Endothelial cell of umbilical vein (primary cell): ENCODE measurements at regions not wholly inside any gene's neighbourhood (a gene's known extent, or its start where the extent isn't known, plus 50 kb on each side); places are given as distances from the start of the nearest gene placed in this dataset.

Experiments
- BruUV-seq: library from RNA; stranded (reverse); fragments of 400-500 nt; replicated peaks from 2 replicates; lab custom pipeline; 2021; lab: Mats Ljungman, UMichigan
- CTCF ChIA-PET: fragments of 300-600, 350-600 bp; sonication (Branson Sonifier 250); formaldehyde crosslinking; loops from one replicate; lab custom pipeline; 2021; ENCODE audit warnings: antibody characterized with exemption, inconsistent platforms; lab: Charles Lee
- POLR2A ChIA-PET: fragments of 300-600, 350-600 bp; sonication (Branson Sonifier 250); formaldehyde crosslinking; loops from one replicate; lab custom pipeline; 2021; ENCODE audit warnings: antibody characterized with exemption, inconsistent platforms; lab: Charles Lee
- DNase-seq: peaks from one replicate; pipeline ENCODE4 v3.0.0-alpha.2; 2011; ENCODE audit warnings: low read depth, low spot score
- FAIRE-seq: peaks from 2 replicates; lab custom pipeline; 2011; peaks lifted over from hg19 to GRCh38; lab: Jason Lieb, UNC
- H2AFZ ChIP-seq: 2 replicates; pipeline ENCODE4 v1.6.0; 2012; ENCODE audit warnings: low read depth, low read length, control low read depth, inconsistent platforms
- H3K27ac ChIP-seq: 2 replicates; pipeline ENCODE4 v1.5.1; 2011; ENCODE audit warnings: low read depth, mild to moderate bottlenecking, control low read depth, low read length, moderate library complexity; ENCODE audit not compliant: insufficient read depth
- H3K27me3 ChIP-seq, 2 experiments: 2 replicates each; pipeline versions ENCODE4 v1.6.0 to v1.6.1; 2011; ENCODE audit warnings: low read length in 2 of 2, mixed read lengths in 1 of 2; ENCODE audit not compliant: control insufficient read depth in 2 of 2, insufficient read depth in 2 of 2
- H3K36me3 ChIP-seq, 2 experiments: 2 replicates in 1 of 2; 3 replicates in 1 of 2; pipeline ENCODE4 v1.5.1; 2011; ENCODE audit warnings: low read length in 2 of 2, mild to moderate bottlenecking in 1 of 2, moderate library complexity in 1 of 2; ENCODE audit not compliant: control insufficient read depth in 2 of 2, insufficient read depth in 2 of 2; ENCODE audit errors: extremely low read depth in 1 of 2
- H3K4me1 ChIP-seq: 3 replicates; pipeline ENCODE4 v1.5.1; 2011; ENCODE audit warnings: mild to moderate bottlenecking, low read length; ENCODE audit not compliant: control insufficient read depth, insufficient read depth; ENCODE audit errors: extremely low read depth
- H3K4me2 ChIP-seq: 2 replicates; pipeline ENCODE4 v1.6.1; 2011; ENCODE audit warnings: low read length, control low read depth, mixed read lengths; ENCODE audit not compliant: insufficient read depth
- H3K4me3 ChIP-seq, 3 experiments: fragments of 200-600 bp in 1 of 3; sonication (generic), shearing (Covaris generic) in 1 of 3; replicated peaks in 1 of 3; 2 replicates each; pipeline ENCODE4 v1.5.1; 2011 to 2016; ENCODE audit warnings: control low read depth in 3 of 3, low read length in 3 of 3, mild to moderate bottlenecking in 2 of 3, inconsistent platforms in 1 of 3, low read depth in 1 of 3, moderate library complexity in 1 of 3; ENCODE audit not compliant: insufficient read depth in 1 of 3
- H3K79me2 ChIP-seq: 2 replicates; pipeline ENCODE4 v1.6.0; 2012; ENCODE audit warnings: low read length, inconsistent platforms; ENCODE audit not compliant: control insufficient read depth, insufficient read depth
- H3K9ac ChIP-seq: replicated peaks from 2 replicates; pipeline ENCODE3; 2011; ENCODE audit warnings: low read length, control low read depth; ENCODE audit not compliant: insufficient read depth; ENCODE audit errors: extremely low read depth
- H3K9me1 ChIP-seq: replicated peaks from 3 replicates; pipeline ENCODE4 v1.6.0; 2011; ENCODE audit warnings: mild to moderate bottlenecking, low read length; ENCODE audit not compliant: control insufficient read depth, insufficient read depth; ENCODE audit errors: extremely low read depth
- H3K9me3 ChIP-seq: replicated peaks from 2 replicates; pipeline ENCODE4 v1.5.1; 2012; ENCODE audit warnings: low read length, inconsistent platforms; ENCODE audit not compliant: control insufficient read depth, insufficient read depth
- H4K20me1 ChIP-seq: replicated peaks from 2 replicates; pipeline ENCODE3; 2011; ENCODE audit warnings: mild to moderate bottlenecking, low read length; ENCODE audit not compliant: control insufficient read depth, insufficient read depth; ENCODE audit errors: extremely low read depth
- EZH2 ChIP-seq: IDR thresholded peaks from 2 replicates; pipeline ENCODE4 v1.6.1; 2012; ENCODE audit warnings: borderline replicate concordance, low read depth, mild to moderate bottlenecking, moderate library complexity, low read length, inconsistent platforms; ENCODE audit not compliant: severe bottlenecking
- MAX ChIP-seq: IDR thresholded peaks from 2 replicates; pipeline ENCODE4 v1.6.1; 2011; ENCODE audit not compliant: insufficient read depth, insufficient read length
- MYC ChIP-seq: IDR thresholded peaks from one replicate; pipeline ENCODE4 v1.6.1; 2011; ENCODE audit warnings: mild to moderate bottlenecking, low read depth, low read length
- dilution Hi-C: fragments of 300-500 bp; cut with MboI; formaldehyde crosslinking; loops from one replicate; pipeline ENCODE4 v1.15.0; 2019; ENCODE audit warnings: low sequenced_read_pairs; ENCODE audit not compliant: extremely low pct_ligation_motif_present
- intact Hi-C: fragments of 100-400 bp; cut with micrococcal nuclease; formaldehyde crosslinking; loops from one replicate; pipeline ENCODE4 v1.10.0; 2022
- TF ChIP-seq, protein P1 (sequence below), 2 donors: IDR thresholded peaks; 1 replicate in 1 of 2; 2 replicates in 1 of 2; pipeline ENCODE4 v1.5.1; 2011; ENCODE audit warnings: low read length in 2 of 2, mild to moderate bottlenecking in 2 of 2, moderate library complexity in 2 of 2, control low read depth in 1 of 2, inconsistent platforms in 1 of 2, low read depth in 1 of 2; ENCODE audit not compliant: insufficient read depth in 1 of 2; ENCODE audit errors: extremely low read depth in 1 of 2

- Histone ChIP-seq H3K9me1 (no peaks in the 10 kb centered on the region), H3K9me3 (no peaks in the 10 kb centered on the region), H3K4me1 (no peaks in the 10 kb centered on the region), H2AFZ (no peak overlapping the region), H3K79me2 (no peaks in the 10 kb centered on the region), H3K27ac (no peak overlapping the region), H3K36me3 (no peaks in the 10 kb centered on the region), H4K20me1 (no peaks in the 10 kb centered on the region), H3K27me3 (peaks cover 8 to 13% of the 10 kb centered on the region in 2 experiments), H3K9ac (no peak overlapping the region), H3K4me2 (no peak overlapping the region), H3K4me3 (no peak overlapping the region)
- ChIA-PET POLR2A (no interaction called here), CTCF (no interaction called here)
- dilution Hi-C loops (no loop called here), intact Hi-C loops (no loop called here)
- no TSS peak for BruUV-seq
- DNase-seq (no peak), FAIRE-seq (no peak)
- no peak for TF ChIP-seq MYC
- TF ChIP-seq MAX = no peak
- TF ChIP-seq, protein P1, sequence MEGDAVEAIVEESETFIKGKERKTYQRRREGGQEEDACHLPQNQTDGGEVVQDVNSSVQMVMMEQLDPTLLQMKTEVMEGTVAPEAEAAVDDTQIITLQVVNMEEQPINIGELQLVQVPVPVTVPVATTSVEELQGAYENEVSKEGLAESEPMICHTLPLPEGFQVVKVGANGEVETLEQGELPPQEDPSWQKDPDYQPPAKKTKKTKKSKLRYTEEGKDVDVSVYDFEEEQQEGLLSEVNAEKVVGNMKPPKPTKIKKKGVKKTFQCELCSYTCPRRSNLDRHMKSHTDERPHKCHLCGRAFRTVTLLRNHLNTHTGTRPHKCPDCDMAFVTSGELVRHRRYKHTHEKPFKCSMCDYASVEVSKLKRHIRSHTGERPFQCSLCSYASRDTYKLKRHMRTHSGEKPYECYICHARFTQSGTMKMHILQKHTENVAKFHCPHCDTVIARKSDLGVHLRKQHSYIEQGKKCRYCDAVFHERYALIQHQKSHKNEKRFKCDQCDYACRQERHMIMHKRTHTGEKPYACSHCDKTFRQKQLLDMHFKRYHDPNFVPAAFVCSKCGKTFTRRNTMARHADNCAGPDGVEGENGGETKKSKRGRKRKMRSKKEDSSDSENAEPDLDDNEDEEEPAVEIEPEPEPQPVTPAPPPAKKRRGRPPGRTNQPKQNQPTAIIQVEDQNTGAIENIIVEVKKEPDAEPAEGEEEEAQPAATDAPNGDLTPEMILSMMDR (IDR thresholded peaks at IDR 0.05; ENCODE audit: extremely low read depth in 1 of 2, insufficient read depth in 1 of 2, low read depth in 1 of 2, low read length in 2 of 2) = no peak
Measured at GRCh38 chrX:39161611-39162255, 360.5 kb downstream of the MID1IP1 start.

GRCh38 chrX:39162322-39162735, 361.1 kb downstream of the MID1IP1 start:
- no TSS peak for BruUV-seq
- H3K9me3 ChIP-seq = no peaks in the 10 kb centered on the region
- TF ChIP-seq MYC (no peak), EZH2 (no peak)
- POLR2A ChIA-PET = no interaction called here
- no peak for FAIRE-seq
- peaks cover 8 to 13% of the 10 kb centered on the region in 2 experiments for H3K27me3 ChIP-seq
- no peak overlapping the region for H3K9ac ChIP-seq
- no peaks in the 10 kb centered on the region for H4K20me1 ChIP-seq
- H3K4me2 ChIP-seq = no peak overlapping the region
- no peak overlapping the region for H3K4me3 ChIP-seq
- no peaks in the 10 kb centered on the region for H3K79me2 ChIP-seq
- H3K36me3 ChIP-seq = no peaks in the 10 kb centered on the region
- no peak for DNase-seq
- H3K4me1 ChIP-seq = no peaks in the 10 kb centered on the region
- H3K9me1 ChIP-seq = no peaks in the 10 kb centered on the region
- no peak overlapping the region for H3K27ac ChIP-seq
- dilution Hi-C loops (no loop called here), intact Hi-C loops (no loop called here)
- CTCF ChIA-PET = no interaction called here
- H2AFZ ChIP-seq = no peak overlapping the region
